H9 (cell line): ENCODE measurements at regions not wholly inside any gene's neighbourhood (a gene's known extent, or its start where the extent isn't known, plus 50 kb on each side); places are given as distances from the start of the nearest gene placed in this dataset.

Source experiments
- DNase-seq: peaks from one replicate; pipeline ENCODE4 v3.0.0-alpha.2; 2017
- H2AFZ ChIP-seq: one replicate; pipeline ENCODE4 v1.6.1; 2013; ENCODE audit warnings: mild to moderate bottlenecking, low read length, control low read depth, moderate library complexity
- H2AK5ac ChIP-seq: 2 replicates; pipeline ENCODE4 v1.6.1; 2013; ENCODE audit warnings: low read length, control low read depth, mixed read lengths; ENCODE audit not compliant: insufficient read length
- H2BK120ac ChIP-seq: one replicate; pipeline ENCODE4 v1.6.1; 2013; ENCODE audit warnings: low read depth, mild to moderate bottlenecking, low read length, control low read depth, inconsistent platforms; ENCODE audit not compliant: poor library complexity, severe bottlenecking
- H2BK12ac ChIP-seq: 2 replicates; pipeline ENCODE4 v1.6.1; 2013; ENCODE audit warnings: low read length, control low read depth, mixed read lengths, low read depth; ENCODE audit not compliant: insufficient read length
- H2BK15ac ChIP-seq: 2 replicates; pipeline ENCODE4 v1.6.1; 2013; ENCODE audit warnings: low read depth, low read length, control low read depth
- H2BK20ac ChIP-seq: one replicate; pipeline ENCODE4 v1.6.1; 2013; ENCODE audit warnings: low read depth, mild to moderate bottlenecking, low read length, control low read depth, inconsistent platforms; ENCODE audit not compliant: poor library complexity, severe bottlenecking
- H2BK5ac ChIP-seq: 2 replicates; pipeline ENCODE4 v1.6.1; 2013; ENCODE audit warnings: low read length, control low read depth, mixed read lengths; ENCODE audit not compliant: insufficient read length
- H3K14ac ChIP-seq: 2 replicates; pipeline ENCODE4 v1.6.1; 2013; ENCODE audit warnings: low read length, control low read depth; ENCODE audit not compliant: insufficient read depth
- H3K18ac ChIP-seq: 2 replicates; pipeline ENCODE4 v1.6.1; 2013; ENCODE audit warnings: low read depth, mild to moderate bottlenecking, mixed read lengths, low read length, control low read depth; ENCODE audit not compliant: insufficient read length
- H3K23ac ChIP-seq: 2 replicates; pipeline ENCODE4 v1.6.1; 2013; ENCODE audit warnings: low read length, control low read depth, mixed read lengths, low read depth; ENCODE audit not compliant: insufficient read length
- H3K23me2 ChIP-seq: 2 replicates; pipeline ENCODE4 v1.6.1; 2013; ENCODE audit warnings: low read depth, mild to moderate bottlenecking, mixed read lengths, low read length, control low read depth; ENCODE audit not compliant: insufficient read length, poor library complexity, severe bottlenecking
- H3K27ac ChIP-seq: 2 replicates; pipeline ENCODE4 v1.5.1; 2013; ENCODE audit warnings: low read length, control low read depth, mixed read lengths, low read depth; ENCODE audit not compliant: insufficient read length
- H3K27me3 ChIP-seq: 2 replicates; pipeline ENCODE4 v1.6.1; 2013; ENCODE audit warnings: low read length, control low read depth, inconsistent platforms; ENCODE audit not compliant: insufficient read depth
- H3K4ac ChIP-seq: 2 replicates; pipeline ENCODE4 v1.6.1; 2013; ENCODE audit warnings: low read depth, mild to moderate bottlenecking, control low read depth, inconsistent platforms, low read length, moderate library complexity
- H3K4me1 ChIP-seq: 2 replicates; pipeline ENCODE4 v1.6.1; 2013; ENCODE audit warnings: low read length, control low read depth, inconsistent platforms; ENCODE audit not compliant: insufficient read depth
- H3K4me2 ChIP-seq: 2 replicates; pipeline ENCODE4 v1.6.1; 2013; ENCODE audit warnings: low read length, control low read depth, mixed read lengths; ENCODE audit not compliant: insufficient read length, insufficient read depth
- H3K56ac ChIP-seq: 2 replicates; pipeline ENCODE4 v1.6.1; 2013; ENCODE audit warnings: low read depth, mild to moderate bottlenecking, mixed read lengths, low read length, control low read depth; ENCODE audit not compliant: insufficient read length
- H3K79me1 ChIP-seq: 2 replicates; pipeline ENCODE4 v1.6.1; 2013; ENCODE audit warnings: low read depth, mild to moderate bottlenecking, moderate library complexity, low read length, control low read depth, inconsistent platforms; ENCODE audit not compliant: insufficient read depth, poor library complexity, severe bottlenecking
- H3K79me2 ChIP-seq: 2 replicates; pipeline ENCODE4 v1.6.1; 2013; ENCODE audit warnings: low read length, control low read depth, inconsistent platforms; ENCODE audit not compliant: insufficient read depth
- H3K9ac ChIP-seq: 2 replicates; pipeline ENCODE4 v1.6.1; 2013; ENCODE audit warnings: low read length, control low read depth, mixed read lengths; ENCODE audit not compliant: insufficient read length; ENCODE audit errors: extremely low read depth
- H3K9me3 ChIP-seq: one replicate; pipeline ENCODE4 v1.6.1; 2013; ENCODE audit warnings: low read depth, low read length, inconsistent platforms; ENCODE audit not compliant: control insufficient read depth
- H3T11ph ChIP-seq: one replicate; pipeline ENCODE4 v1.6.1; 2013; ENCODE audit warnings: mild to moderate bottlenecking, low read length, control low read depth, inconsistent platforms
- H4K20me1 ChIP-seq: one replicate; pipeline ENCODE4 v1.6.1; 2013; ENCODE audit not compliant: control insufficient read depth, insufficient read length, insufficient read depth
- H4K5ac ChIP-seq: 2 replicates; pipeline ENCODE4 v1.6.1; 2013; ENCODE audit warnings: low read depth, mild to moderate bottlenecking, mixed read lengths, low read length, control low read depth; ENCODE audit not compliant: insufficient read length
- H4K8ac ChIP-seq: replicated peaks from 2 replicates; pipeline ENCODE4 v1.6.1; 2013; ENCODE audit warnings: low read length, control low read depth, mixed read lengths, low read depth; ENCODE audit not compliant: insufficient read length
- H4K91ac ChIP-seq: 2 replicates; pipeline ENCODE4 v1.6.1; 2013; ENCODE audit warnings: low read depth, mild to moderate bottlenecking, moderate library complexity, mixed read lengths, low read length, control low read depth; ENCODE audit not compliant: insufficient read length
- H3K27ac Mint-ChIP-seq, 3 experiments: 2 replicates in 2 of 3; 3 replicates in 1 of 3; pipeline ENCODE4 v1.8.0; 2020 to 2021; ENCODE audit warnings: mixed read lengths in 3 of 3, mild to moderate bottlenecking in 1 of 3, moderate library complexity in 1 of 3
- H3K27me3 Mint-ChIP-seq: 2 replicates; pipeline ENCODE4 v1.8.0; 2021; ENCODE audit warnings: low read depth, mild to moderate bottlenecking, moderate library complexity, mixed read lengths
- H3K36me3 Mint-ChIP-seq, 3 experiments: 2 replicates in 2 of 3; 3 replicates in 1 of 3; pipeline ENCODE4 v1.8.0; 2020 to 2021; ENCODE audit warnings: low read depth in 3 of 3, mixed read lengths in 3 of 3; ENCODE audit not compliant: insufficient read depth in 1 of 3
- H3K4me1 Mint-ChIP-seq, 2 experiments: 2 replicates each; pipeline ENCODE4 v1.8.0; 2020; ENCODE audit warnings: mixed read lengths in 2 of 2
- H3K4me3 Mint-ChIP-seq, 2 experiments: 2 replicates in 1 of 2; 3 replicates in 1 of 2; pipeline ENCODE4 v1.8.0; 2020 to 2021; ENCODE audit warnings: mild to moderate bottlenecking in 2 of 2, mixed read lengths in 2 of 2, moderate library complexity in 1 of 2
- H3K9me3 Mint-ChIP-seq, 2 experiments: 2 replicates in 1 of 2; 3 replicates in 1 of 2; pipeline ENCODE4 v1.8.0; 2020; ENCODE audit warnings: mild to moderate bottlenecking in 2 of 2, mixed read lengths in 2 of 2, moderate library complexity in 1 of 2
- CTCF ChIP-seq: fragments of 200-600 bp; sonication (generic); conservative IDR thresholded peaks from 3 replicates; pipeline ENCODE4 v1.8.0; 2021; ENCODE audit warnings: antibody characterized with exemption, mild to moderate bottlenecking
- WGBS: extraction: QIAGEN DNeasy Blood & Tissue Kit; methylation state at CpG from one replicate; pipeline ENCODE4 v1.1.7; 2013; ENCODE audit warnings: missing lambda C conversion rate, low lambda C conversion rate, mixed read lengths; ENCODE audit not compliant: insufficient read length; ENCODE audit errors: extremely low coverage; 5-methylcytosine and 5-hydroxymethylcytosine counted together

GRCh38 chr7:84668116-84668515 is 473.5 kb upstream of the SEMA3A start:
- Histone ChIP-seq H3K4me1 (peaks cover 4% of the 10 kb centered on the region; the same call in 1 of the 2 replicates), H3K79me1 (no peaks in the 10 kb centered on the region), H3K9ac (no peak overlapping the region), H4K5ac (no peak overlapping the region), H2BK120ac (no peak overlapping the region), H3K23me2 (no peaks in the 10 kb centered on the region), H3K4me2 (no peak overlapping the region), H2BK5ac (no peak overlapping the region), H4K91ac (no peak overlapping the region), H2BK15ac (no peak overlapping the region), H4K20me1 (no peaks in the 10 kb centered on the region), H2AFZ (no peak overlapping the region), H2BK20ac (no peak overlapping the region), H3K27ac (no peak overlapping the region), H3K79me2 (no peaks in the 10 kb centered on the region), H3K18ac (no peak overlapping the region), H3K27me3 (no peaks in the 10 kb centered on the region), H3K23ac (no peak overlapping the region), H3K14ac (no peak overlapping the region), H3K9me3 (no peaks in the 10 kb centered on the region), H3K4ac (no peak overlapping the region), H3T11ph (no peak overlapping the region), H2BK12ac (no peak overlapping the region), H2AK5ac (no peak overlapping the region), H3K56ac (no peak overlapping the region), H4K8ac (no peak overlapping the region)
- Mint-ChIP-seq H3K27me3 (no peaks in the 10 kb centered on the region), H3K27ac (no peak overlapping the region), H3K4me1 (peaks cover 15 to 16% of the 10 kb centered on the region in 2 experiments), H3K9me3 (no peaks in the 10 kb centered on the region), H3K4me3 (no peak overlapping the region), H3K36me3 (no peaks in the 10 kb centered on the region)
- no CpG with 5 or more reads among the region's 1 CpG for WGBS
- no peak for TF ChIP-seq CTCF
- DNase-seq: no peak
